Stimulated activated CD4-positive, alpha-beta T cell treated with anti-CD3 and anti-CD28 coated beads, TNF-alpha, amount 100 ng/mL, for 24 hours (primary cell): ENCODE measurements at regions not wholly inside any gene's neighbourhood (a gene's known extent, or its start where the extent isn't known, plus 50 kb on each side); places are given as distances from the start of the nearest gene placed in this dataset.

Source experiments
- DNase-seq, 3 experiments: peaks; one replicate each; pipeline ENCODE4 v3.0.0-alpha.2; 2020; ENCODE audit warnings: low read depth in 3 of 3

- DNase-seq: no peak
Observed at GRCh38 chr21:14869984-14870852, 194.6 kb downstream of the NRIP1 start.

GRCh38 chr21:14866859-14867765 lies 197.7 kb downstream of the NRIP1 start:
- DNase-seq: no peak

- DNase-seq: peak in 2 of 3 experiments; percentile 19 to 39
Observed at GRCh38 chr21:14864211-14865021, 200.4 kb downstream of the NRIP1 start.

- no peak for DNase-seq
Observed at GRCh38 chr21:14863745-14864210, 201.0 kb downstream of the NRIP1 start.

GRCh38 chr21:14862794-14863720 lies 201.7 kb downstream of the NRIP1 start:
- DNase-seq: no peak

- DNase-seq: no peak
Observed at GRCh38 chr21:14858311-14858710, 206.5 kb downstream of the NRIP1 start.

GRCh38 chr21:14857529-14857928 lies 207.3 kb downstream of the NRIP1 start:
- no peak for DNase-seq

- no peak for DNase-seq
Observed at GRCh38 chr21:14850394-14850793, 214.4 kb downstream of the NRIP1 start.

- DNase-seq: no peak
Observed at GRCh38 chr21:14846621-14847020, 218.2 kb downstream of the NRIP1 start.

GRCh38 chr21:14844001-14844400 lies 220.8 kb downstream of the NRIP1 start:
- no peak for DNase-seq

- DNase-seq: no peak
Observed at GRCh38 chr21:14842601-14843000, 222.2 kb downstream of the NRIP1 start.

GRCh38 chr21:14841511-14842472 lies 223.0 kb downstream of the NRIP1 start:
- no peak for DNase-seq

- DNase-seq: no peak
Observed at GRCh38 chr21:14838400-14838799, 226.4 kb downstream of the NRIP1 start.

- no peak for DNase-seq
Observed at GRCh38 chr21:14836950-14837349, 227.8 kb downstream of the NRIP1 start.

GRCh38 chr21:14833666-14834351 lies 231.0 kb downstream of the NRIP1 start:
- DNase-seq: no peak

GRCh38 chr21:14833241-14833640 lies 231.6 kb downstream of the NRIP1 start:
- no peak for DNase-seq

- DNase-seq: no peak
Observed at GRCh38 chr21:14830307-14830706, 234.5 kb downstream of the NRIP1 start.

- no peak for DNase-seq
Observed at GRCh38 chr21:14829685-14830084, 235.1 kb downstream of the NRIP1 start.

GRCh38 chr21:14827468-14827867 lies 237.3 kb downstream of the NRIP1 start:
- DNase-seq: no peak
